Erythroblast (primary cell): ENCODE measurements at regions not wholly inside any gene's neighbourhood (a gene's known extent, or its start where the extent isn't known, plus 50 kb on each side); places are given as distances from the start of the nearest gene placed in this dataset.

Experiments
- GATA1 ChIP-seq: IDR thresholded peaks from 2 replicates; pipeline ENCODE4 v1.6.1; 2011; ENCODE audit warnings: low read depth, mild to moderate bottlenecking, control low read depth, low read length, moderate library complexity
- POLR2A ChIP-seq: IDR thresholded peaks from 2 replicates; pipeline ENCODE4 v1.6.1; 2011; ENCODE audit warnings: mild to moderate bottlenecking, low read length

GRCh38 chr2:182545420-182546167 is 118.8 kb upstream of the PDE1A start:
- TF ChIP-seq POLR2A (no peak), GATA1 (no peak)
